Neuronal stem cell (in vitro differentiated cells): ENCODE measurements at regions not wholly inside any gene's neighbourhood (a gene's known extent, or its start where the extent isn't known, plus 50 kb on each side); places are given as distances from the start of the nearest gene placed in this dataset.

Experiments
- DNase-seq: peaks from one replicate; pipeline ENCODE4 v3.0.0-alpha.2; 2013; ENCODE audit warnings: low spot score
- H2AFZ ChIP-seq: one replicate; pipeline ENCODE4 v1.6.1; 2013; ENCODE audit warnings: mild to moderate bottlenecking, low read length, inconsistent platforms
- H2AK5ac ChIP-seq: 2 replicates; pipeline ENCODE4 v1.6.1; 2013; ENCODE audit warnings: low read depth, mild to moderate bottlenecking, inconsistent platforms, low read length, moderate library complexity, mixed read lengths
- H2BK120ac ChIP-seq: 2 replicates; pipeline ENCODE4 v1.6.1; 2013; ENCODE audit warnings: low read depth, mild to moderate bottlenecking, inconsistent platforms, low read length, moderate library complexity, mixed read lengths
- H2BK12ac ChIP-seq: one replicate; pipeline ENCODE4 v1.6.1; 2013; ENCODE audit warnings: low read length, inconsistent platforms
- H2BK15ac ChIP-seq: 2 replicates; pipeline ENCODE4 v1.6.1; 2013; ENCODE audit warnings: mild to moderate bottlenecking, low read length, inconsistent platforms, mixed read lengths
- H2BK5ac ChIP-seq: one replicate; pipeline ENCODE4 v1.6.1; 2013; ENCODE audit warnings: inconsistent platforms, mild to moderate bottlenecking, low read length, moderate library complexity
- H3K14ac ChIP-seq: one replicate; pipeline ENCODE4 v1.6.1; 2013; ENCODE audit warnings: low read length, inconsistent platforms
- H3K18ac ChIP-seq: 2 replicates; pipeline ENCODE4 v1.6.1; 2013; ENCODE audit warnings: low read length, inconsistent platforms
- H3K23ac ChIP-seq: 2 replicates; pipeline ENCODE4 v1.6.1; 2013; ENCODE audit warnings: low read depth, mild to moderate bottlenecking, mixed read lengths, low read length, inconsistent platforms; ENCODE audit not compliant: poor library complexity
- H3K27ac ChIP-seq: replicated peaks from 3 replicates; pipeline ENCODE4 v1.5.1; 2013; ENCODE audit warnings: low read length, inconsistent platforms
- H3K27me3 ChIP-seq, 3 experiments: 2 replicates each; pipeline ENCODE4 v1.6.1; 2013; ENCODE audit warnings: low read length in 3 of 3, mild to moderate bottlenecking in 2 of 3, inconsistent platforms in 1 of 3, low read depth in 1 of 3, mixed read lengths in 1 of 3, moderate library complexity in 1 of 3; ENCODE audit not compliant: control insufficient read depth in 3 of 3, insufficient read depth in 3 of 3
- H3K36me3 ChIP-seq, 2 donors: replicated peaks in 1 of 2; 2 replicates each; pipeline ENCODE4 v1.6.1; 2013; ENCODE audit warnings: low read length in 2 of 2; ENCODE audit not compliant: control insufficient read depth in 2 of 2, insufficient read depth in 2 of 2
- H3K4ac ChIP-seq: 2 replicates; pipeline ENCODE4 v1.6.1; 2013; ENCODE audit warnings: inconsistent platforms, mild to moderate bottlenecking, low read length, moderate library complexity
- H3K4me1 ChIP-seq, 2 donors: 1 replicate in 1 of 2; 2 replicates in 1 of 2; pipeline ENCODE4 v1.6.1; 2013; ENCODE audit warnings: low read length in 2 of 2, low read depth in 1 of 2; ENCODE audit not compliant: control insufficient read depth in 2 of 2, insufficient read depth in 1 of 2
- H3K4me2 ChIP-seq: one replicate; pipeline ENCODE4 v1.6.1; 2013; ENCODE audit warnings: mild to moderate bottlenecking, low read length, inconsistent platforms; ENCODE audit not compliant: insufficient read depth, poor library complexity, severe bottlenecking
- H3K4me3 ChIP-seq, 2 donors: 2 replicates each; pipeline ENCODE4 v1.5.1; 2013; ENCODE audit warnings: low read length in 2 of 2, mild to moderate bottlenecking in 2 of 2, inconsistent platforms in 1 of 2, moderate library complexity in 1 of 2
- H3K79me1 ChIP-seq: one replicate; pipeline ENCODE4 v1.6.1; 2013; ENCODE audit warnings: low read depth, mild to moderate bottlenecking, inconsistent platforms, low read length, moderate library complexity
- H3K9ac ChIP-seq: one replicate; pipeline ENCODE4 v1.6.1; 2013; ENCODE audit warnings: mild to moderate bottlenecking, low read depth, low read length, inconsistent platforms; ENCODE audit not compliant: poor library complexity
- H3K9me3 ChIP-seq, 2 donors: replicated peaks in 1 of 2; 2 replicates each; pipeline versions ENCODE3 to v1.6.1; 2013; ENCODE audit warnings: low read length in 2 of 2, mild to moderate bottlenecking in 2 of 2, inconsistent platforms in 1 of 2, low read depth in 1 of 2, mixed read lengths in 1 of 2, moderate library complexity in 1 of 2; ENCODE audit not compliant: control insufficient read depth in 2 of 2, insufficient read depth in 1 of 2
- H4K8ac ChIP-seq: one replicate; pipeline ENCODE4 v1.6.1; 2013; ENCODE audit warnings: low read depth, mild to moderate bottlenecking, inconsistent platforms, low read length, moderate library complexity
- H4K91ac ChIP-seq: one replicate; pipeline ENCODE4 v1.6.1; 2013; ENCODE audit warnings: low read length, low read depth, mild to moderate bottlenecking, inconsistent platforms; ENCODE audit not compliant: poor library complexity
- WGBS, 2 donors: extraction: QIAGEN DNeasy Blood & Tissue Kit; methylation state at CpG; one replicate each; pipeline ENCODE4 v1.1.7; 2013; ENCODE audit warnings: missing lambda C conversion rate in 2 of 2, mixed read lengths in 1 of 2; ENCODE audit not compliant: insufficient read length in 2 of 2, insufficient replicate concordance in 1 of 2; ENCODE audit errors: extremely low coverage in 2 of 2; 5-methylcytosine and 5-hydroxymethylcytosine counted together

DNA sequence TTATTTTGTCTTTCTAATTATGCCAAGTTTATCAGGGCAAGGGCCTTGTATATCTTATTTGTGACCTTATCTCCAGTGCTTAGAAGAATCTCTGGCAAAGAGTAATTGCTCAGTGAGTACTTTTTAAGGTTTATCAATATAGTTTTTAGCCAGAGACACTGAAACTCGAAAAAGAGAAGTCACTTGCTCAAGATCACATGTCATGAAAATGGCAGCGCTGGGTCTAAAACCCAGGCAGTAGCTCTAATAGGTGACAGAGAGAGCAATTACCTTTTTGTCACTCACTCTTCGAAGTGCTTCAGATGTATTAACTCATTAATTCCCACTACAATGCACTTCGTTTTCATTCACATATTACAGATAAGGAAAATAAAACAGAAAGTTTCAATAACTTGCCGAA is 667.5 kb downstream of the DOK5 start:
- no CpG with 5 or more reads among the region's 5 CpGs for WGBS, 2 donors
- DNase-seq, result no peak
- H3K18ac ChIP-seq, result no peak overlapping the region
- no peak overlapping the region for H2BK5ac ChIP-seq
- H4K8ac ChIP-seq, result no peak overlapping the region
- no peak overlapping the region for H3K4me3 ChIP-seq
- no peak overlapping the region for H2AK5ac ChIP-seq
- H3K4me2 ChIP-seq, result no peak overlapping the region
- H3K14ac ChIP-seq, result no peak overlapping the region
- no peaks in the 10 kb centered on the region for H3K36me3 ChIP-seq
- H2BK120ac ChIP-seq, result no peak overlapping the region
- no peak overlapping the region for H2AFZ ChIP-seq
- H3K23ac ChIP-seq, result no peak overlapping the region
- no peak overlapping the region for H2BK15ac ChIP-seq
- H4K91ac ChIP-seq, result no peak overlapping the region
- H3K27ac ChIP-seq, result no peak overlapping the region
- no peaks in the 10 kb centered on the region for H3K4me1 ChIP-seq
- H2BK12ac ChIP-seq, result no peak overlapping the region
- no peaks in the 10 kb centered on the region for H3K27me3 ChIP-seq
- no peaks in the 10 kb centered on the region for H3K79me1 ChIP-seq
- no peaks in the 10 kb centered on the region for H3K9me3 ChIP-seq
- H3K4ac ChIP-seq, result no peak overlapping the region
- H3K9ac ChIP-seq, result no peak overlapping the region

DNA sequence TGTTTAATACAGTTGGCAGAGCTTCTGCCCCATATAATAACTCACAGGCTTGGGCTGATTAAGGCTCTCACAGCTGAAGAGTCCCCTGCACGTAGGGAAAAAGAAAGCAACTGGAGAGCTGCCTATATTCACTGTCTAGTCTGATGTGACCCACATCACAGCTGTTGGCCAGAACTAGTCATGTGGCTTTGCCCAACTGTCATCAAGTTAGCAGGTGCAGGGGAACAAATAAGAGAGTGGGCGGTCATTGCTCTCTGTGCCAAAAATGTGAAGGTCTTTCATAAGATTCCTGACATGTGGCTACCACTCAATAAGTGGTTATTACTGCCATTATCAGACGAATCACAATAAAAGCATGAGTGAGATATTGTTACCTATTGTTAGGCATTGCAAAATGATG is 665.2 kb downstream of the DOK5 start:
- H3K4me1 ChIP-seq, result no peaks in the 10 kb centered on the region
- no peaks in the 10 kb centered on the region for H3K27me3 ChIP-seq
- H2BK12ac ChIP-seq, result no peak overlapping the region
- H2BK120ac ChIP-seq, result no peak overlapping the region
- H2BK15ac ChIP-seq, result no peak overlapping the region
- H3K18ac ChIP-seq, result no peak overlapping the region
- H3K4me2 ChIP-seq, result no peak overlapping the region
- H3K4ac ChIP-seq, result no peak overlapping the region
- no peaks in the 10 kb centered on the region for H3K79me1 ChIP-seq
- H2AK5ac ChIP-seq, result no peak overlapping the region
- no peak overlapping the region for H2AFZ ChIP-seq
- no peak overlapping the region for H3K27ac ChIP-seq
- no peak overlapping the region for H3K14ac ChIP-seq
- no peak overlapping the region for H2BK5ac ChIP-seq
- DNase-seq, result no peak
- no peak overlapping the region for H4K91ac ChIP-seq
- no peak overlapping the region for H3K4me3 ChIP-seq
- H3K23ac ChIP-seq, result no peak overlapping the region
- WGBS, 2 donors, result no CpG with 5 or more reads among the region's 3 CpGs
- no peaks in the 10 kb centered on the region for H3K9me3 ChIP-seq
- no peak overlapping the region for H3K9ac ChIP-seq
- H3K36me3 ChIP-seq, result no peaks in the 10 kb centered on the region
- H4K8ac ChIP-seq, result no peak overlapping the region

DNA sequence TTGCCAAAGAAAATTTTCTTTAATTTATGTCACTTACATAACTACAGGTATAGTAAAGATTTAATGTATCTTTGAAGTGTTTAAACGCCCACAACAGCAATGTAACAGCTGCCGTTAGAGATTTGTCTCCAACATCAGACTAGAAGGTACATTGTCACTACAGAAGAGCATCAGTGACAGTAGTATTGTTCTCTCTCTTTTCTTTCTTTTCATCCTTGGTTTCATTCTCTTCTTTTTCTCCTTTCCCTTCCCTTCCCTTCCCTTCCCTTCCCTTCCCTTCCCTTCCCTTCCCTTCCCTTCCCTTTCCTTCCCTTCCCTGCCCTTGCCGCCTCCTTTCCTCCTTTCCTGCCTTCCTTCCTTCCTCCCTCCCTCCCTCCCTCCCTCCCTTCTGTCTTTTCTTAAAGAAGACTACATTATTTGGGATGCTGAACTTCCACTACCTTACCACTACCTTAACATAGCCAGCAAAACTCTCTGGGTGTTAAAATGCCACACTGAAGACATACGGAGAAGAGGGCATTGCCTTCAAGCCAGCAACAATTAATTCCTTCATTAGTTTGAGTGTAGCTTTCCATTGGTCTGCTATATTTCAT is 663.9 kb downstream of the DOK5 start:
- no peak overlapping the region for H3K4me2 ChIP-seq
- H2BK120ac ChIP-seq, result no peak overlapping the region
- WGBS, 2 donors, result no CpG with 5 or more reads among the region's 4 CpGs
- no peak overlapping the region for H2AK5ac ChIP-seq
- no peak overlapping the region for H3K9ac ChIP-seq
- H2BK5ac ChIP-seq, result no peak overlapping the region
- no peaks in the 10 kb centered on the region for H3K27me3 ChIP-seq
- H3K36me3 ChIP-seq, result no peaks in the 10 kb centered on the region
- H3K18ac ChIP-seq, result no peak overlapping the region
- H2BK15ac ChIP-seq, result no peak overlapping the region
- no peaks in the 10 kb centered on the region for H3K9me3 ChIP-seq
- no peak overlapping the region for H2BK12ac ChIP-seq
- H3K27ac ChIP-seq, result no peak overlapping the region
- no peak overlapping the region for H3K4ac ChIP-seq
- no peak overlapping the region for H3K23ac ChIP-seq
- H3K14ac ChIP-seq, result no peak overlapping the region
- no peaks in the 10 kb centered on the region for H3K79me1 ChIP-seq
- H4K91ac ChIP-seq, result no peak overlapping the region
- H2AFZ ChIP-seq, result no peak overlapping the region
- H4K8ac ChIP-seq, result no peak overlapping the region
- no peaks in the 10 kb centered on the region for H3K4me1 ChIP-seq
- no peak for DNase-seq
- no peak overlapping the region for H3K4me3 ChIP-seq

DNA sequence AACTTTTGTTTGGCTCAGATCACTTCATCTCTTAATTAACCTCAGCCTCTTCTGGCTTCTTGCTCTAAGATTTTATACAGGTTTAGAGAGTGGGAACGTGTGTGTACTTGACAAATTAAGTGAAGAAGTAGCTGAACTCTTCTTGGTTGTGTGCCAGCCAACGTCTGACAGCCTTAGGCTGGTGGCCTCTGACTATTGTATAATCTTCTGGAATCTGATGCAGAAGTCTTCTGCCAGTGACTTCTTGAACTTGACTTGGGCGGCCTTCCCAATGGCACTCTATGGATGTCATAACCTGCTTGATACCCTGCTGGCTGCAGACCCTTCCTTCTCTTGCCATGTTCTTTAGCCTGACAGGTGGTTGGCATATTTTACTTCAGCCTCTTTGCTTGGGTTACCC is 660.5 kb downstream of the DOK5 start:
- no peak overlapping the region for H3K4me2 ChIP-seq
- H2AK5ac ChIP-seq, result no peak overlapping the region
- no peak overlapping the region for H4K8ac ChIP-seq
- no peak overlapping the region for H3K14ac ChIP-seq
- H3K4me3 ChIP-seq, result no peak overlapping the region
- H3K27ac ChIP-seq, result no peak overlapping the region
- no peak overlapping the region for H3K4ac ChIP-seq
- H2BK120ac ChIP-seq, result no peak overlapping the region
- no peak overlapping the region for H4K91ac ChIP-seq
- H2BK12ac ChIP-seq, result no peak overlapping the region
- DNase-seq, result no peak
- H3K4me1 ChIP-seq, result no peaks in the 10 kb centered on the region
- no peak overlapping the region for H2BK5ac ChIP-seq
- no peaks in the 10 kb centered on the region for H3K36me3 ChIP-seq
- H2AFZ ChIP-seq, result no peak overlapping the region
- no peak overlapping the region for H3K18ac ChIP-seq
- no peak overlapping the region for H3K23ac ChIP-seq
- WGBS, 2 donors, result no CpG with 5 or more reads among the region's 3 CpGs
- no peaks in the 10 kb centered on the region for H3K79me1 ChIP-seq
- no peak overlapping the region for H3K9ac ChIP-seq
- no peaks in the 10 kb centered on the region for H3K9me3 ChIP-seq
- H3K27me3 ChIP-seq, result no peaks in the 10 kb centered on the region
- no peak overlapping the region for H2BK15ac ChIP-seq
